GM10248 (cell line): ENCODE measurements at regions not wholly inside any gene's neighbourhood (a gene's known extent, or its start where the extent isn't known, plus 50 kb on each side); places are given as distances from the start of the nearest gene placed in this dataset.
"Not testable (repeated sequence)": the region's sequence is repeated elsewhere in the genome, so short reads cannot be mapped to it uniquely, and the experiment has no call there.

Experiments used
- CTCF ChIA-PET: fragments of 300-600 bp; sonication (Branson Sonifier 250); formaldehyde crosslinking; extraction: SDS; loops from one replicate; lab custom pipeline; 2021; ENCODE audit warnings: antibody characterized with exemption; lab: Yijun Ruan, JAX
- POLR2A ChIA-PET: fragments of 350-650 bp; sonication (Branson Sonifier 250); formaldehyde crosslinking; extraction: SDS; loops from one replicate; lab custom pipeline; 2020; ENCODE audit warnings: antibody characterized with exemption; lab: Yijun Ruan, JAX
- DNase-seq: peaks from one replicate; pipeline ENCODE4 v3.0.0; 2012; ENCODE audit errors: extremely low spot score
- TF ChIP-seq, protein P1 (sequence below): IDR thresholded peaks from 2 replicates; pipeline ENCODE4 v1.5.1; 2012; ENCODE audit warnings: mild to moderate bottlenecking, low read depth; ENCODE audit errors: extremely low read depth, missing control alignments, control extremely low read depth

DNA sequence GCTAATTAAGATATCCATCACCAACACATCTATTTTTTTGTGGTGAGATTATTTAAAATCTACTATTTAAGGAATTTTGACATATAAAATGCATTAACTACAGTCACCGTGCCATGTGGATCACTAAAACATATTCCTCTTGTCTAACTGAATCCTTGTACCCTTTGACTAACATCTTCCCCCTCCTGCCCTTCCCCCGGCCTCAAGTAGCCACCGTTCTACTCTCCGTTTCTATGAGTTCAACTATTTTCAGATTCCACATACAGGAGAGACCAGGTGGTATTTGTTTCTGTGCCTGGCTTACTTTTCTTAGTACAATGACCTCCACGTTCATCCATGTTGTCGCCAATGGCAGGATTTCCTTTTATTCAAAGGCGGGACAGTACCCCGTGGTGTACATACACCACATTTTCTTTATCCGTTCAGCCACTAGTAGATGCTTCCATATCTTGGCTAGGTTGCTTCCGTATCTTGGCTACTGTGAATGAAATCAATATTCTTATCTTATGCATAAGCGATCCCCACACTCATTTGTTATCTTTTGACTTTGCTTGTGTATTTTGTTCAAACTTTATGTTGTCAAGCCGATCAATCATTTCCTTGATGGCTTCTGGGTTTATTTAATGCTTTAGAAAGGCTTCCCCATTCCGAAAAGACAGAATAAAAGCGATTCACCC lies 134.7 kb downstream of the KCNJ12 start:
- DNase-seq = no peak
- POLR2A ChIA-PET = no interaction called here
- CTCF ChIA-PET = interaction anchor here (0.9 to 4.2 kb wide), 11 partner anchors 9 to 393 kb away, joined by 3 to 31 read pairs (median 5); no protein-coding TSS in a partner anchor
- TF ChIP-seq, protein P1, sequence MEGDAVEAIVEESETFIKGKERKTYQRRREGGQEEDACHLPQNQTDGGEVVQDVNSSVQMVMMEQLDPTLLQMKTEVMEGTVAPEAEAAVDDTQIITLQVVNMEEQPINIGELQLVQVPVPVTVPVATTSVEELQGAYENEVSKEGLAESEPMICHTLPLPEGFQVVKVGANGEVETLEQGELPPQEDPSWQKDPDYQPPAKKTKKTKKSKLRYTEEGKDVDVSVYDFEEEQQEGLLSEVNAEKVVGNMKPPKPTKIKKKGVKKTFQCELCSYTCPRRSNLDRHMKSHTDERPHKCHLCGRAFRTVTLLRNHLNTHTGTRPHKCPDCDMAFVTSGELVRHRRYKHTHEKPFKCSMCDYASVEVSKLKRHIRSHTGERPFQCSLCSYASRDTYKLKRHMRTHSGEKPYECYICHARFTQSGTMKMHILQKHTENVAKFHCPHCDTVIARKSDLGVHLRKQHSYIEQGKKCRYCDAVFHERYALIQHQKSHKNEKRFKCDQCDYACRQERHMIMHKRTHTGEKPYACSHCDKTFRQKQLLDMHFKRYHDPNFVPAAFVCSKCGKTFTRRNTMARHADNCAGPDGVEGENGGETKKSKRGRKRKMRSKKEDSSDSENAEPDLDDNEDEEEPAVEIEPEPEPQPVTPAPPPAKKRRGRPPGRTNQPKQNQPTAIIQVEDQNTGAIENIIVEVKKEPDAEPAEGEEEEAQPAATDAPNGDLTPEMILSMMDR = no peak

DNA sequence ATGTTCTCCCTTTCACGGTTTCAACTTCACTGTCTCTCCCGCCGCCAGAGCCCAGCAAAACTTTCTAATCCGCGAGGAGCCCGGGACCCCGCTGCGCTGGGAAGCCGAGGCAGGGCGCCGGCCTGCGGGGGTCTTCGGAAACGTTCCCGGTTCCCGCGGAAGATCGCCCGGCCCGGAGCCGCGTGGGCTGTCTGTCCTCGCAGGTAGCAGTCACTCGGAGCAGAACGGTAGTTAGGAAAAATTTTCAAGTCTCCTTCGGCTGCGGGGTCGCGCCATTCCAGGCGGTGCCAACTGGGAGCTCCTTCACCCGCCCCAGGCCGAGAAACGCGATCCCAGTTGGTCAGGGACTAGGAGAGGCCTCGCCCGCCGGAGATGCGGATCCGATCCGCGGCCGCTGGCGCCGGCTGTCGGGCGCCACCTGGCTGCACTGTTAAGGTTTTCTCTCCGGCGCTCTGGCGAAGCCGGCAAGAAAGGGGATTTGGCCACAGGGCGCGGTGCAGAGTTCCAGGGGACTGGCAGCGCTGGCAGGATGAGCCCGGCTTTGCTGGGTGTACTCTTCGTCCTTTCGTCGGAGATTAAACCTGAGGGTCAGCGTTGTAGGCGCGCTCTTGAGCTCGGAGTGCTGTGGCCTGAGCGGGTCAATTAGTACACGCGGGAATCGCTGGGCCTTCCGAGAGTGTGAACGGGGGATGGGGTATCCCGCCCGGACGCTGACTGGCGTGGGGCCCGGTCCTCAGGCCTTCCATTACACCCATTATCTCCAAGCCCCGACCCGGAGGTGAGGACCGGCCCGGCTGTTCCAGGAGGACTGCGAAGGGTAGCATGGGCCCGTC lies 135.4 kb downstream of the KCNJ12 start:
- peak; percentile 73 for DNase-seq
- TF ChIP-seq, protein P1 = peak; percentile 66
- POLR2A ChIA-PET = no interaction called here
- CTCF ChIA-PET = interaction anchor here (0.7 to 4.2 kb wide), 14 partner anchors 9 to 460 kb away, joined by 3 to 31 read pairs (median 6); no protein-coding TSS in a partner anchor

DNA sequence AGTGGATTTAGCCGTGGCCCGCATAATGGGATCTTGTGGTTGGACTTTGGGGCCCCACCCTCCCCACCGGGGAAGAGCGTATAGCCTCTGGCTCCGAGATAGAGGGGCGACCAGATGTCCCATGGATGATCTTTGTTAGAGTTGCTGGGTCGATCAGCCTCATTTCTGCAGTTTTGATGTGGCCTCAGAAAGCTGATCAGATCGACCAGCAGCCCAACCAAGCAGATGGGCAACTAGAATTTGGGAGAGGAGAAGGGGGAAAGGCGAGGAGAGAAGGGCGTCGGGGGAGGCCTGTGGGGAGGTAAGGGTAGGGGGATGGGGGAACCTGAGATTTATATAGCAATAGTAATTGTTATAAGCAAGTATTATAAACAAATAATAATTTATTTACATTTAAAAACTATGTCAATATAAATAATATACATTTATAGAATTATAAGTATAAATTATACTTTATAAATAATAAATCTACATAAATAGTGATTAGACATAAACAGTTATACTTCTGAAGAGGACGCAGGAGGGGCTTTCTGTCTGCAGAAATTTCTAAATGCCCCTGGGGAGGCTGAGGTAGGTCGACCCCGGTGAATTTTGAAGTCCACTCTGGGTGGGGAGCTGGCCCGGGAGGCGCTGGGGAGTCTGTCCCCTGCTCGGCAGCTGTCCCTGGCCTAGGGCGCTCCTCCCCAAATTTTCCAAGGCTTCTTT lies 136.3 kb downstream of the KCNJ12 start:
- CTCF ChIA-PET = interaction anchor here (0.7 to 4.2 kb wide), 22 partner anchors 11 to 469 kb away, joined by 3 to 31 read pairs (median 5); partner anchors contain the start of genes DHRS7B and USP22

DNA sequence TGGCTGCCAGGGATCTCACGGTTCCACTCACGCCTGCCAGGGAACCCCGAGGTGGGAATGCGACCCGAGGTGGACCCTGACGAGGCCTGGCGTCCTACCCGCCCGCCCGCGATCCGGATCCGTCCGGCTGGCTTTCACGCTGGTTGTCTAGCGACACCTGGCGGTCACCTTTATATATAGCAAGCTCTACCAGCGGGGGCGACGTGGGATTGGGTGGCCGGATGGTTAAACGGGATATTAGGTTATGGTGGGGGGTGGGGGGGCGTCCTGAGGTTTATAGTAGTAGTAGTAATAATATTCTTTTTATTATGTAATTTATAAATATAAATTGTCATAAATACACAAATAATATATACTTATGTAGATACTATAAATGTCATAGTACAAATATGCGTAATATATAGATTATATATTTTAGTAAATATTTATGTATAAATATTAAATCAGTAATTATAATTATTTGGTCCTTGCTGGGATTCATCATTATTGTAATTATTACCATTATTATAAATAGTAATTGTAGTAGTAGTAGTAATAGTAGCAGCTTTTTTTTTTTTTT lies 136.9 kb downstream of the KCNJ12 start:
- TF ChIP-seq, protein P1 = peak; percentile 91
- ChIA-PET CTCF (interaction anchor here (1.2 to 4.2 kb wide), 20 partner anchors 10 to 470 kb away, joined by 3 to 31 read pairs (median 6); partner anchors contain the start of genes DHRS7B and USP22), POLR2A (interaction anchor here (0.6 kb wide), 1 partner anchor 232 kb away, joined by 3 read pairs; no protein-coding TSS in a partner anchor)
- peak; percentile 87 for DNase-seq

More for the DNA sequence above, 136.3 kb downstream of the KCNJ12 start:
- no peak for DNase-seq
- POLR2A ChIA-PET = no interaction called here
- TF ChIP-seq, protein P1 = no peak

DNA sequence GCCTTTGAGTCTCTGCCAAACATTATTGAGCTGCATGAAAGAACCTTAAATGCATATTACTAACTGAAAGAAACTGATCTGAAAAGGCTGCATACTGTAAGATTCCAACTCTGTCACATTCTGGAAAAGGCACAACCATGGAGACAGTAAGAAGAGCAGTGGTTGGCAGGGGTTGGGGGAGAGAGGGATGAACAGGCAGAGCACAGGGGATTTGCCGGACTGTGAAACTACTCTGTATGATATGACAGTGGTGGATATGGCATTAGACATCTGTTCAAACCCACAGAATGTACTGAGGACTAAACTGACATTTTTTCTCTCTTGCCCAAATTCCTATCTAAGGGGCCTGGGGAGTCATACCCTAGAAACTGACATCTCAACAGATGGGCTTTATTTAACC lies 138.4 kb downstream of the KCNJ12 start:
- CTCF ChIA-PET = interaction anchor here (1.7 to 4.2 kb wide), 4 partner anchors 31 to 395 kb away, joined by 4 to 31 read pairs (median 12); no protein-coding TSS in a partner anchor
- POLR2A ChIA-PET, DNase-seq: not testable (repeated sequence)

DNA sequence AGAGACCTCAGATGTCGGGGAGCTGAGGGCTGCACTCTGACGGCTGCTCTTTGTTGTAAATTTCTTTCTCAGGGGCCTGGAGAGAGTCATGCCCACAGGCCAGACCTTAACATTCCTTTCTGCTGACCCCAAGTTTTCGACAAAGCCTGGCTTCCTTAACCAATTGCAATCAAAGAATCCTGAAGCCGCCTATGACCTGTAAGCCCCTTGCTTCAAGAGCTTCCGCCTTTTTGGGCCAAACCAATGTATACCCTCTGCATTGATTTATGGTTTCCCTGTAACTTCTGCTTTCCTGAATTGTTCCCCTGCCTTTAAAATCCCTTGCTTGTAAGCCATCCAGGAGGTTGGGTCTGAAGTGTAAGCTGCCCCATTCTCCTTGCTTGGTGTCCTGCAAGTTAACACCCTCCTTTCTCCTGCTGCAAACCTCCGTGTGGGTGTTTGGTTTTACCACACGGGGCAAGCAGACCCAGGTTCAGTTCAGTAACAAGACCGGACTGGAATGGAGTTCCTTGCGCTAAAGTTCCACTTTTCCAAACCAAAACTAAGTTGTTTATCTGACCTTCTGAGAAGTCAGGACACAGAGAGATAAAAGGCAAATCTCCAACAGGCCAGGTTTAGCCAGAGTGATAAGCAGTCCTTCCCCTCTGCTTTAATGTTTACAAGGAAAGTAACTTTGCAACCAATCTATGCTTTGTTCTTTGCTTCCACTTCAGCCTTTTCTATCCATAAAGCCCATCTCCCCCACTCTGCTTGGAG lies 141.6 kb downstream of the KCNJ12 start:
- TF ChIP-seq, protein P1 = no peak
- CTCF ChIA-PET = no interaction called here
- DNase-seq = no peak
- POLR2A ChIA-PET = no interaction called here
